Neural progenitor cell (in vitro differentiated cells): ENCODE measurements at regions not wholly inside any gene's neighbourhood (a gene's known extent, or its start where the extent isn't known, plus 50 kb on each side); places are given as distances from the start of the nearest gene placed in this dataset.

Experiments
- DNase-seq: peaks from one replicate; pipeline ENCODE4 v3.0.0-alpha.2; 2016; ENCODE audit warnings: low spot score
- H2AFZ ChIP-seq: fragments of 200-600 bp; sonication (generic); replicated peaks from 2 replicates; pipeline ENCODE4 v1.6.1; 2016; ENCODE audit warnings: antibody characterized with exemption
- H3F3A ChIP-seq: fragments of 200-600 bp; sonication (generic); 2 replicates; pipeline ENCODE4 v1.6.1; 2016; ENCODE audit warnings: antibody characterized with exemption, low read depth
- H3K27ac ChIP-seq: fragments of 200-600 bp; sonication (generic); 2 replicates; pipeline ENCODE4 v1.5.1; 2016; ENCODE audit warnings: mild to moderate bottlenecking
- H3K27me3 ChIP-seq: fragments of 200-600 bp; sonication (generic); 2 replicates; pipeline ENCODE4 v1.6.1; 2016; ENCODE audit warnings: mild to moderate bottlenecking, moderate library complexity
- H3K36me3 ChIP-seq: fragments of 200-600 bp; sonication (generic); 2 replicates; pipeline ENCODE4 v1.5.1; 2016
- H3K4me1 ChIP-seq: fragments of 200-600 bp; sonication (generic); 2 replicates; pipeline ENCODE4 v1.6.1; 2016; ENCODE audit warnings: mixed run types
- H3K4me2 ChIP-seq: fragments of 200-600 bp; sonication (generic); 2 replicates; pipeline ENCODE4 v1.6.1; 2016
- H3K4me3 ChIP-seq: fragments of 200-600 bp; sonication (generic); 2 replicates; pipeline ENCODE4 v1.5.1; 2016
- H3K79me2 ChIP-seq: fragments of 200-600 bp; sonication (generic); 2 replicates; pipeline ENCODE4 v1.6.1; 2016; ENCODE audit warnings: low read depth
- H3K9ac ChIP-seq: fragments of 200-600 bp; sonication (generic); 2 replicates; pipeline ENCODE4 v1.6.1; 2016
- H3K9me3 ChIP-seq: fragments of 200-600 bp; sonication (generic); 2 replicates; pipeline ENCODE4 v1.5.1; 2016; ENCODE audit warnings: low read depth
- H4K20me1 ChIP-seq: fragments of 200-600 bp; sonication (generic); 2 replicates; pipeline ENCODE4 v1.6.1; 2016; ENCODE audit warnings: low read depth
- H3K27ac Mint-ChIP-seq: 3 replicates; pipeline ENCODE4 v1.8.0; 2021; ENCODE audit warnings: mixed read lengths
- H3K27me3 Mint-ChIP-seq: 2 replicates; pipeline ENCODE4 v1.8.0; 2022; ENCODE audit warnings: low read depth, mild to moderate bottlenecking, inconsistent platforms, moderate library complexity, mixed read lengths; ENCODE audit not compliant: insufficient read depth
- H3K36me3 Mint-ChIP-seq: 3 replicates; pipeline ENCODE4 v1.8.0; 2021; ENCODE audit warnings: mixed read lengths
- H3K4me1 Mint-ChIP-seq: 3 replicates; pipeline ENCODE4 v1.8.0; 2021; ENCODE audit warnings: mixed read lengths
- H3K4me3 Mint-ChIP-seq: 3 replicates; pipeline ENCODE4 v1.8.0; 2021; ENCODE audit warnings: mild to moderate bottlenecking, moderate library complexity, mixed read lengths
- H3K9me3 Mint-ChIP-seq: 3 replicates; pipeline ENCODE4 v1.8.0; 2020; ENCODE audit warnings: mixed read lengths
- CTCF ChIP-seq: fragments of 200-600 bp; sonication (generic); IDR thresholded peaks from 2 replicates; pipeline ENCODE4 v1.5.1; 2017; ENCODE audit warnings: antibody characterized with exemption, mild to moderate bottlenecking
- EZH2 ChIP-seq: fragments of 200-600 bp; sonication (generic); IDR thresholded peaks from 2 replicates; pipeline ENCODE4 v1.6.1; 2017; ENCODE audit warnings: antibody characterized with exemption, mild to moderate bottlenecking, moderate library complexity
- EZH2phosphoT487 ChIP-seq: fragments of 200-600 bp; sonication (generic); IDR thresholded peaks from 2 replicates; pipeline ENCODE4 v1.6.1; 2017; ENCODE audit warnings: antibody characterized with exemption

GRCh38 chr15:23828786-23829185 is 141.7 kb upstream of the NDN start:
- Mint-ChIP-seq H3K36me3 (peaks cover 3% of the 10 kb centered on the region), H3K27ac (no peak overlapping the region), H3K4me1 (peaks cover 5% of the 10 kb centered on the region), H3K27me3 (peaks cover 2% of the 10 kb centered on the region), H3K9me3 (peaks cover 24% of the 10 kb centered on the region), H3K4me3 (no peak overlapping the region)
- no peaks in the 10 kb centered on the region for H3K27me3 ChIP-seq
- H4K20me1 ChIP-seq, result no peaks in the 10 kb centered on the region
- no peak overlapping the region for H3K4me3 ChIP-seq
- H3K27ac ChIP-seq, result no peak overlapping the region
- H3K36me3 ChIP-seq, result no peaks in the 10 kb centered on the region
- TF ChIP-seq EZH2, result no peak
- no peak for TF ChIP-seq EZH2phosphoT487
- no peak for TF ChIP-seq CTCF
- no peak overlapping the region for H3K9ac ChIP-seq
- H3F3A ChIP-seq, result no peaks in the 10 kb centered on the region
- no peaks in the 10 kb centered on the region for H3K9me3 ChIP-seq
- H2AFZ ChIP-seq, result no peak overlapping the region
- no peaks in the 10 kb centered on the region for H3K79me2 ChIP-seq
- no peaks in the 10 kb centered on the region for H3K4me1 ChIP-seq
- no peak for DNase-seq
- H3K4me2 ChIP-seq, result no peak overlapping the region

- Histone ChIP-seq H3F3A (no peaks in the 10 kb centered on the region), H3K79me2 (no peaks in the 10 kb centered on the region), H3K4me2 (no peak overlapping the region), H2AFZ (no peak overlapping the region), H3K4me1 (no peaks in the 10 kb centered on the region), H3K36me3 (no peaks in the 10 kb centered on the region), H3K27ac (no peak overlapping the region), H3K9me3 (no peaks in the 10 kb centered on the region), H3K27me3 (no peaks in the 10 kb centered on the region), H4K20me1 (no peaks in the 10 kb centered on the region), H3K4me3 (no peak overlapping the region), H3K9ac (no peak overlapping the region)
- H3K27ac Mint-ChIP-seq, result no peak overlapping the region
- H3K4me3 Mint-ChIP-seq, result no peak overlapping the region
- peaks cover 2% of the 10 kb centered on the region for H3K27me3 Mint-ChIP-seq
- TF ChIP-seq CTCF, result no peak
- TF ChIP-seq EZH2, result no peak
- no peak for TF ChIP-seq EZH2phosphoT487
- peaks cover 47% of the 10 kb centered on the region for H3K9me3 Mint-ChIP-seq
- peaks cover 5% of the 10 kb centered on the region for H3K36me3 Mint-ChIP-seq
- no peaks in the 10 kb centered on the region for H3K4me1 Mint-ChIP-seq
- no peak for DNase-seq
Measured at GRCh38 chr15:23835953-23836352, 148.8 kb upstream of the NDN start.

GRCh38 chr15:23839893-23840474 is 152.9 kb upstream of the NDN start:
- Histone ChIP-seq H3K9me3 (no peaks in the 10 kb centered on the region), H3K27me3 (no peaks in the 10 kb centered on the region), H3F3A (no peaks in the 10 kb centered on the region), H4K20me1 (no peaks in the 10 kb centered on the region), H3K4me1 (no peaks in the 10 kb centered on the region), H3K4me3 (no peak overlapping the region), H3K27ac (no peak overlapping the region), H2AFZ (no peak overlapping the region), H3K36me3 (no peaks in the 10 kb centered on the region), H3K4me2 (no peak overlapping the region), H3K9ac (no peak overlapping the region), H3K79me2 (no peaks in the 10 kb centered on the region)
- no peak for DNase-seq
- Mint-ChIP-seq H3K27ac (no peak overlapping the region), H3K4me3 (no peak overlapping the region), H3K36me3 (peaks cover 2% of the 10 kb centered on the region), H3K4me1 (no peaks in the 10 kb centered on the region), H3K27me3 (no peaks in the 10 kb centered on the region), H3K9me3 (peaks cover 36% of the 10 kb centered on the region)
- TF ChIP-seq CTCF (no peak), EZH2phosphoT487 (no peak), EZH2 (no peak)
